ENCODE measurements at regions not wholly inside any gene's neighbourhood (a gene's known extent, or its start where the extent isn't known, plus 50 kb on each side); places are given as distances from the start of the nearest gene placed in this dataset.

DNA sequence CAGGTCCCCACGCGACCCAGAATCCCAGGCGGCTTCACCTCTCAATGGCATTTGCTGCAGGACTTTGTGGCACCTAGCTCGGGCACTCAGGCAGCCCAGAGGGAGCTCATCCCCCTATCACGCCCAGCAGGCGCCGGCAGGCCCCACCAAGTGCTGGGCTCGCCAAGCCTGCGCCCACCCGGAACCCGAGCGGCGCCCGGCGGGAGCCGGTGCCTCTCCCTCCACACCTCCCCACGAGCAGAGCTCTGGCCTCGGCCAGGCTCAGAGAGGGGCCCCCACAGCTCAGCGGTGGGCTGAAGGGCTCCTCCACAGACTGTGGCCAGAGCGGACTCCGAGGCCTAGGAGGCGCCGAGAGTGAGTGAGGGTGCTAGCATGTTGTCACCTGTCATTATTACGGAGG, 286.3 kb downstream of the PDHA2 start:
- H3K36me3 ChIP-seq (ENCODE audit: control insufficient read depth, insufficient read depth, low read length): no peaks in the 10 kb centered on the region
- no peaks in the 10 kb centered on the region for H3K27me3 ChIP-seq (replicated peaks; ENCODE audit: control insufficient read depth, insufficient read depth, low read length)
- TF ChIP-seq CTCF (IDR thresholded peaks at IDR 0.05; ENCODE audit: insufficient read depth, low read length, poor library complexity, severe bottlenecking): no peak
- DNase-seq (ENCODE audit: extremely low read depth, insufficient read length): no peak
- H3K4me3 ChIP-seq (replicated peaks; ENCODE audit: low read depth, low read length): no peak overlapping the region

DNA sequence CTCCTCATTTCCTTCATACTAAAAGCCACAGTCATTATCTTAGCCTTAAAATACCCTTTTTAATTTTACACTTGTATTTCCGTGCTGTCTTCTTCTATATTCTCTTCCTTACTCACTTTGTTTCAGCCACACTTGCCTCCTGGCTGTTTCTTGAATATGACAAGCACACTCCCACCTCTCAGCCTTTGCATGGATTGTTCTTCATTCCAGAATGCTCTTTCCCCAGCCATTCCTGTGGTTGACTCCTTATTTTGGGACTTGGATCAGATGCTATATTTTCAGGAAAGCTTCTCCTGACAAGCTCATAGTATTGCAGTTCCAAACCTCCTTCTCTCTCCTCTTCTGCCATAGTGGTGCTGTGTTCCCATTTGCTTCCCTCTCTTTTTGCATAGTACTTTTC, 291.3 kb downstream of the PDHA2 start:
- no peak overlapping the region for H3K4me3 ChIP-seq (replicated peaks; ENCODE audit: low read depth, low read length)
- H3K36me3 ChIP-seq (ENCODE audit: control insufficient read depth, insufficient read depth, low read length): no peaks in the 10 kb centered on the region

GRCh38 chr4:96134806-96135205, 294.9 kb downstream of the PDHA2 start:
- H3K27me3 ChIP-seq (replicated peaks; ENCODE audit: control insufficient read depth, insufficient read depth, low read length): no peaks in the 10 kb centered on the region
- H3K4me3 ChIP-seq (replicated peaks; ENCODE audit: low read depth, low read length): no peak overlapping the region
- no peak for DNase-seq (ENCODE audit: extremely low read depth, insufficient read length)
- H3K36me3 ChIP-seq (ENCODE audit: control insufficient read depth, insufficient read depth, low read length): no peaks in the 10 kb centered on the region
- no peak for TF ChIP-seq CTCF (IDR thresholded peaks at IDR 0.05; ENCODE audit: insufficient read depth, low read length, poor library complexity, severe bottlenecking)

More for the DNA sequence above, 291.3 kb downstream of the PDHA2 start:
- H3K27me3 ChIP-seq (replicated peaks; ENCODE audit: control insufficient read depth, insufficient read depth, low read length): no peaks in the 10 kb centered on the region
- DNase-seq (ENCODE audit: extremely low read depth, insufficient read length): no peak
- TF ChIP-seq CTCF (IDR thresholded peaks at IDR 0.05; ENCODE audit: insufficient read depth, low read length, poor library complexity, severe bottlenecking): no peak

- H3K4me3 ChIP-seq (replicated peaks; ENCODE audit: low read depth, low read length): no peak overlapping the region
- DNase-seq (ENCODE audit: extremely low read depth, insufficient read length): no peak
- no peaks in the 10 kb centered on the region for H3K27me3 ChIP-seq (replicated peaks; ENCODE audit: control insufficient read depth, insufficient read depth, low read length)
- no peaks in the 10 kb centered on the region for H3K36me3 ChIP-seq (ENCODE audit: control insufficient read depth, insufficient read depth, low read length)
- no peak for TF ChIP-seq CTCF (IDR thresholded peaks at IDR 0.05; ENCODE audit: insufficient read depth, low read length, poor library complexity, severe bottlenecking)
These were observed 296.2 kb downstream of the PDHA2 start for GRCh38 chr4:96136056-96136455.

- no peak overlapping the region for H3K4me3 ChIP-seq (replicated peaks; ENCODE audit: low read depth, low read length)
- H3K36me3 ChIP-seq (ENCODE audit: control insufficient read depth, insufficient read depth, low read length): no peaks in the 10 kb centered on the region
- H3K27me3 ChIP-seq (replicated peaks; ENCODE audit: control insufficient read depth, insufficient read depth, low read length): no peaks in the 10 kb centered on the region
- no peak for DNase-seq (ENCODE audit: extremely low read depth, insufficient read length)
- no peak for TF ChIP-seq CTCF (IDR thresholded peaks at IDR 0.05; ENCODE audit: insufficient read depth, low read length, poor library complexity, severe bottlenecking)
These were observed 299.5 kb downstream of the PDHA2 start for GRCh38 chr4:96139251-96139929.

GRCh38 chr4:96145601-96146000, 305.7 kb downstream of the PDHA2 start:
- Histone ChIP-seq H3K27me3 (replicated peaks; ENCODE audit: control insufficient read depth, insufficient read depth, low read length) (no peaks in the 10 kb centered on the region), H3K4me3 (replicated peaks; ENCODE audit: low read depth, low read length) (no peak overlapping the region), H3K36me3 (ENCODE audit: control insufficient read depth, insufficient read depth, low read length) (no peaks in the 10 kb centered on the region)
- TF ChIP-seq CTCF (IDR thresholded peaks at IDR 0.05; ENCODE audit: insufficient read depth, low read length, poor library complexity, severe bottlenecking): no peak
- DNase-seq (ENCODE audit: extremely low read depth, insufficient read length): no peak

Data from GM06990 (cell line).